ENCODE measurements at regions not wholly inside any gene's neighbourhood (a gene's known extent, or its start where the extent isn't known, plus 50 kb on each side); places are given as distances from the start of the nearest gene placed in this dataset.
"Not testable (repeated sequence)": the region's sequence is repeated elsewhere in the genome, so short reads cannot be mapped to it uniquely, and the experiment has no call there.

DNA sequence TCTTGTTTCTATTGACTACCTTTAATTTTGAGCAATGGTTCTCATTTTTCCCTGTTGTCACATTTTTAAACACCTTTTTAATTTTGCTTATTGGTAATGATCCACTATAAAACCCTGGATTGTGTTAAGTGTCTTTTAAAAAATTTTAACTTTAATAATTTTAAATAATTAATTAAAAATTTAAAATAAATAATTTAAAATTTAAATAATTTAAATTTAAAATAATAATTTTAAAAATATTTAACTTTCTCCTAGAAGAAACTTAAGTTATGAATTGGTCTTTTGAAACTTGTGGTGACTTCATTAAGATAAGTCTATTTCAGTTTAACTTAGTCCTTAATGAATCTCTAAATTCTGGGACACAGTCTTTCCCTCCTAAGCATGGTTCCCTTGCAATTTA is 566.3 kb upstream of the GALNTL6 start:
- DNase-seq (ENCODE audit: low read depth), result no peak
- H3K36me3 ChIP-seq (ENCODE audit: control insufficient read depth, insufficient read depth, low read length, severe bottlenecking), result no peaks in the 10 kb centered on the region
- no peaks in the 10 kb centered on the region for H3K27me3 ChIP-seq (replicated peaks; ENCODE audit: control insufficient read depth, insufficient read depth, low read length)
- peaks cover 3% of the 10 kb centered on the region for H3K9me3 ChIP-seq (ENCODE audit: control insufficient read depth, low read length)
- no peaks in the 10 kb centered on the region for H3K4me1 ChIP-seq (ENCODE audit: control insufficient read depth, insufficient read depth, low read length)
- no peak overlapping the region for H3K9ac ChIP-seq (ENCODE audit: low read length)
- no peak overlapping the region for H3K4me3 ChIP-seq (ENCODE audit: low read length)

DNA sequence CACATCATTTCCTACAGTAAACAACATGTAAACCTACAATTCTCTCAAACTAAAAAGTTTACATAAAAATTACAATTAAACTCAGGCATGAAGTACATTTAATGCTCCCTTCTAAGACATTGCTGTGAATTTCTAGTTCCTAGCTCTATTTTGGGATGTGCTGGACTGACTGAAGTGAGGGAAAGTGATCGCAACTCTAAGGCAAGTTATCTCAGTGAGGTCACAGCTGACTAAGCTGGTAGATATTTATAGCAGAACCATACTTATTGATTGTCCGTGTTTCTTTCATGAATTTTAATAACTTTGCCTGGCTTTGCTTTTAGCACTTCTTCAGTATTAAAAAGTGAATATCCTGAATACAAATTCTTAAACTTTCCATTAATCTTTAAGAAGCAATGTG is 570.4 kb upstream of the GALNTL6 start:
- H3K4me1 ChIP-seq (ENCODE audit: control insufficient read depth, insufficient read depth, low read length), result no peaks in the 10 kb centered on the region
- no peaks in the 10 kb centered on the region for H3K36me3 ChIP-seq (ENCODE audit: control insufficient read depth, insufficient read depth, low read length, severe bottlenecking)
- no peaks in the 10 kb centered on the region for H3K9me3 ChIP-seq (ENCODE audit: control insufficient read depth, low read length)
- no peak overlapping the region for H3K9ac ChIP-seq (ENCODE audit: low read length)
- H3K4me3 ChIP-seq (ENCODE audit: low read length), result no peak overlapping the region
- H3K27me3 ChIP-seq (replicated peaks; ENCODE audit: control insufficient read depth, insufficient read depth, low read length), result no peaks in the 10 kb centered on the region
- no peak for DNase-seq (ENCODE audit: low read depth)

DNA sequence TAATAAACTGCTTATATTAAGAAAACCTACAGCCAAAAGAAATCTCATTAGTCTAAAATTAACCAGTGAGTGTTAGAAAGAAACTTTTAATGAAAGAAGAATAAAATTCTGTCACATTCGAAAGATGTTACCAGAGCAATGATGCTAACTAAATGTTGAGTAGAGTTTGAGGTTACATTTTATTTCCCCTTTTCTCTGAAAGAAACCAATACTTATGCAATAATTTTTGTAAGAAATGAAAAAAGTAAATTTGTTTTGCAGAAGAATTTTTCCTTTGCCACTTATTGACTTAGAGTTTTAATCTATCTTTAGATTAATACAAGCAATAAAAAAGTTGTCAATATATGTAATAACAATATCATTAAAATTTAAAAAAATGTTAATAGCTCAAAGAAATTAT is 574.0 kb upstream of the GALNTL6 start:
- no peaks in the 10 kb centered on the region for H3K4me1 ChIP-seq (ENCODE audit: control insufficient read depth, insufficient read depth, low read length)
- no peaks in the 10 kb centered on the region for H3K27me3 ChIP-seq (replicated peaks; ENCODE audit: control insufficient read depth, insufficient read depth, low read length)
- no peaks in the 10 kb centered on the region for H3K36me3 ChIP-seq (ENCODE audit: control insufficient read depth, insufficient read depth, low read length, severe bottlenecking)
- no peak for DNase-seq (ENCODE audit: low read depth)
- no peak overlapping the region for H3K9ac ChIP-seq (ENCODE audit: low read length)
- H3K4me3 ChIP-seq (ENCODE audit: low read length), result no peak overlapping the region
- no peaks in the 10 kb centered on the region for H3K9me3 ChIP-seq (ENCODE audit: control insufficient read depth, low read length)

DNA sequence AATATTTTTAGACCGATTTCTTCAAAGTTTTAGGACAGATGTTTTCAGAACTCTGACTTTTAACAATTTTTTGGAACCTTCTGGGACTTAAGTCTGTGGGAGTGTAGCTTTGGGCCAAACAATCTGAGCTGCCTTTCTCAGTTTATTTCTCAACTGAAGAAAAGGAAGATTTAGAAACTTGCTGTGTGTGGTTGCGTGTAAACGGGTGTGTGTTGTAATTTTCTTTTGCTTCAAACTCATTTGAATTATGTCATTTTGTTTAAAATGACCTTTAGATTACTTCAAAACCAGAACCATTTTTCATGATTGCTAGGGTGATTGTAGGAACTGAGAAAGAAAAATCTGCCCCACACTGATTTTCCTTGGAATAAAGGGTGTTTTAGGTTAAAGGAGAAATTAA is 577.7 kb upstream of the GALNTL6 start:
- Histone ChIP-seq H3K4me3 (ENCODE audit: low read length) (no peak overlapping the region), H3K9ac (ENCODE audit: low read length) (no peak overlapping the region), H3K27me3 (replicated peaks; ENCODE audit: control insufficient read depth, insufficient read depth, low read length) (no peaks in the 10 kb centered on the region), H3K36me3 (ENCODE audit: control insufficient read depth, insufficient read depth, low read length, severe bottlenecking) (no peaks in the 10 kb centered on the region), H3K9me3 (ENCODE audit: control insufficient read depth, low read length) (no peaks in the 10 kb centered on the region), H3K4me1 (ENCODE audit: control insufficient read depth, insufficient read depth, low read length) (no peaks in the 10 kb centered on the region)
- DNase-seq (ENCODE audit: low read depth), result no peak

DNA sequence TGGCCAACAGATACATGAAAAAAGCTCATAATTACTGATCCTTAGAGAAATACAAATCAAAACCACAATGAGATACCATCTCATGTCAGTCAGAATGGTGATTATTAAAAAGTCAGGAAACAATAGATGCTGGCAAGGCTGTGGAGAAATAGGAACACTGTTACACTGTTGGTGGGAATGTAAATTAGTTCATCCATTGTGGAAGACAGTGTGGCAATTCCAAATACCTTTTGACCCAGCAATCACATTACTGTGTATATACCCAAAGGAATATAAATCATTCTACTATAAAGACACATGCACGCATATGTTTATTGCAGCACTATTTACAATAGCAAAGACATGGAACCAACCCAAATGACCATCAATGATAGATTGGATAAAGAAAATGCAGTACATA is 583.9 kb upstream of the GALNTL6 start:
- not testable (repeated sequence) for H3K27me3 ChIP-seq (replicated peaks; ENCODE audit: control insufficient read depth, insufficient read depth, low read length); H3K9me3 ChIP-seq (ENCODE audit: control insufficient read depth, low read length); H3K4me1 ChIP-seq (ENCODE audit: control insufficient read depth, insufficient read depth, low read length); H3K9ac ChIP-seq (ENCODE audit: low read length); H3K4me3 ChIP-seq (ENCODE audit: low read length); H3K36me3 ChIP-seq (ENCODE audit: control insufficient read depth, insufficient read depth, low read length, severe bottlenecking); DNase-seq (ENCODE audit: low read depth)

DNA sequence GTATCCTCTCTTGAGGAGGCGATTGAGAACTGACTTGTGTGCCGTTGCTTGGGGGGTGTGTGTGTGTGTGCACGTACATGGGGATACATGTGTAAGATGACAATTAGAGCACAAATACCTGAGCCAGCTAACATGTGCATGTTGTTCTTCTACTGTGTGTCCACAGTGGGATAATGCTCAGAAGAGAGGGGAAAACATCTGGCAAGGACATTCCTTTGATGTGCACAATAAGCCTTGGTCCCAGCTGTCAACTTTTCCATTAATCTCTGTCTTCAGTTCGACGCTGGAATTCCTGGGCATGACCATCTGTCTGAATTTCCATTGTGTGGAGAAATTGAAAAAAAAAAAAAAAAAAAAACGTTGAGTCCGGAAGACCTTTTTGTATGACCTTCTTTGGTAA is 592.0 kb upstream of the GALNTL6 start:
- no peak for DNase-seq (ENCODE audit: low read depth)
- no peak overlapping the region for H3K4me3 ChIP-seq (ENCODE audit: low read length)

DNA sequence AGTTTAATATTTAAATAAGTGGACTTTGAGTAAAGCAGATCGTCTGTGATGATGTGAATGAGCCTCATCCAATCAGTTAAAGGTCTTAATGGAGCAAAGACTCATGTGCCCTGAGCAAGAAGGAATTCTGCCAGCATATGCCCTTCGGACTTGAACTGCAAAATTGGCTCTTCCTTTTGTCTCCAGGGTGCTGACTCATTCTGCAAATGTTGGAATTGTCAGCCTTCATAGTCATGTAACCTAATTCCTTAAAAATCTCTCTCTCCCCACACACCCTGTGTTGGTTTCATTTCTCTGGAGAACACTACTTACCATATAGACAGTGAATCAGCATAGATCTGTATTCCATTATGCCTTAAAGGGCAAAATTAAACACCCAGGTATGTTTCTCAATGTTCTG is 609.8 kb upstream of the GALNTL6 start:
- Histone ChIP-seq H3K9me3 (ENCODE audit: control insufficient read depth, low read length) (no peaks in the 10 kb centered on the region), H3K27me3 (replicated peaks; ENCODE audit: control insufficient read depth, insufficient read depth, low read length) (no peaks in the 10 kb centered on the region), H3K9ac (ENCODE audit: low read length) (no peak overlapping the region), H3K4me1 (ENCODE audit: control insufficient read depth, insufficient read depth, low read length) (no peaks in the 10 kb centered on the region), H3K36me3 (ENCODE audit: control insufficient read depth, insufficient read depth, low read length, severe bottlenecking) (no peaks in the 10 kb centered on the region), H3K4me3 (ENCODE audit: low read length) (no peak overlapping the region)
- DNase-seq (ENCODE audit: low read depth), result peak; percentile 92

More for the DNA sequence above, 592.0 kb upstream of the GALNTL6 start:
- Histone ChIP-seq H3K4me1 (ENCODE audit: control insufficient read depth, insufficient read depth, low read length) (no peaks in the 10 kb centered on the region), H3K9me3 (ENCODE audit: control insufficient read depth, low read length) (no peaks in the 10 kb centered on the region), H3K36me3 (ENCODE audit: control insufficient read depth, insufficient read depth, low read length, severe bottlenecking) (no peaks in the 10 kb centered on the region), H3K9ac (ENCODE audit: low read length) (no peak overlapping the region), H3K27me3 (replicated peaks; ENCODE audit: control insufficient read depth, insufficient read depth, low read length) (no peaks in the 10 kb centered on the region)

DNA sequence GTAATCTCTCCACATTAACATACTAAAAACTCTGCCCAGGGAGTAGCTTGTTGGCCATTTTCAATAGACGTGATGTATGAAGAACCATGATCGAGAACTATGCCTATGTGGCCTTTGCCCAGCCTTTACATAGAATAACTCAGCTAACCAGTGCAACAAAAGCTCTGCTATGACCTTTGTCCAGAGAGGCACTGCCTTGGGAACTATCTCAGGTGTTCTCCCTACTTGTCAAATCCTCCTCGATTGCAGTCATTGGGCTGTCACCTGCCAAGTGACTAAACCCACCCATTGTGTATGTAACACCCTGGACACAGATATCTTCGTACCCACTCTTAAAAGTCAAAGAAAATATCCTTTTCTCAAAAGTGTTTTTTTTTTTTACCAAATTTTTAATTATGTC is 610.3 kb upstream of the GALNTL6 start:
- no peaks in the 10 kb centered on the region for H3K9me3 ChIP-seq (ENCODE audit: control insufficient read depth, low read length)
- DNase-seq (ENCODE audit: low read depth), result no peak

DNA sequence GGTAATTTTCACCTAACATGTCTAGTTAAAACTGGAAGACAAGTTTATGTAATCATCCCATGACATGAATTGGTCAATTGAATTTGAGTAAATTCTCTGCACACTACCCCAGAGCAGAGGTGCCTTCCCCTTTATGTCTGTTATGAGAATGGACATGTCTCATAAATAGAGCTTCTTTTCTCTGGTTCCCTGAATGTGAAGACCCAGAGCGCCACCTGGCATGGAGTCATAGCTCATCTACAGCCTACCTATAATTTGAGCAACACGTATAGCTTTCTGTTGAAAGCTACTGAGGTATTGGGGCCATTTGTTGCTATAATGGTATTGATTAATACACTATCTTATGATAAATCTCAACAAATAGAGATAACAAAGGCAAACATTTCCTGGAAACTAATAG is 626.5 kb upstream of the GALNTL6 start:
- Histone ChIP-seq H3K9ac (ENCODE audit: low read length) (no peak overlapping the region), H3K4me1 (ENCODE audit: control insufficient read depth, insufficient read depth, low read length) (no peaks in the 10 kb centered on the region), H3K4me3 (ENCODE audit: low read length) (no peak overlapping the region), H3K27me3 (replicated peaks; ENCODE audit: control insufficient read depth, insufficient read depth, low read length) (no peaks in the 10 kb centered on the region), H3K9me3 (ENCODE audit: control insufficient read depth, low read length) (peaks cover 5% of the 10 kb centered on the region), H3K36me3 (ENCODE audit: control insufficient read depth, insufficient read depth, low read length, severe bottlenecking) (no peaks in the 10 kb centered on the region)
- DNase-seq (ENCODE audit: low read depth), result no peak

More for the DNA sequence above, 610.3 kb upstream of the GALNTL6 start:
- H3K4me1 ChIP-seq (ENCODE audit: control insufficient read depth, insufficient read depth, low read length), result no peaks in the 10 kb centered on the region
- no peak overlapping the region for H3K9ac ChIP-seq (ENCODE audit: low read length)
- H3K36me3 ChIP-seq (ENCODE audit: control insufficient read depth, insufficient read depth, low read length, severe bottlenecking), result no peaks in the 10 kb centered on the region
- no peaks in the 10 kb centered on the region for H3K27me3 ChIP-seq (replicated peaks; ENCODE audit: control insufficient read depth, insufficient read depth, low read length)
- no peak overlapping the region for H3K4me3 ChIP-seq (ENCODE audit: low read length)

DNA sequence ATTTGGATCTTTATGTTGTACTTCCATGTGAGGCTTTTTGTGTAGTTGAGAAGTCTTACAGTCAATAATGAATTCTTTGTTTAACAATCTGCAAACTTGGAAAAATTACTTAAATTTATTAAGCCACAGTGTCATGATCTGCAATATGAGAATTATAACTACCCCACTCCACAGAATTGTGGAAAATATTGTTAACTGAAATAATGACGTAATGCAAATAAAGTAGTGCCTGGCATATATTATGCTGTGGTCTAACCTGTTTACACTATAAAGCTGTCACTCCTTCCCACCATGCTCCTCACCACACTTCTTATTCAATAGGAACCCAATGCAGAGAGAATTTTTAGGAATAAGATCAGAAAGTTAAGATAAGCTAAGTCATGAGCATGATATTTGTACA is 632.1 kb upstream of the GALNTL6 start:
- H3K27me3 ChIP-seq (replicated peaks; ENCODE audit: control insufficient read depth, insufficient read depth, low read length), result no peaks in the 10 kb centered on the region
- H3K4me3 ChIP-seq (ENCODE audit: low read length), result no peak overlapping the region
- H3K36me3 ChIP-seq (ENCODE audit: control insufficient read depth, insufficient read depth, low read length, severe bottlenecking), result no peaks in the 10 kb centered on the region
- DNase-seq (ENCODE audit: low read depth), result no peak
- H3K9ac ChIP-seq (ENCODE audit: low read length), result no peak overlapping the region
- no peaks in the 10 kb centered on the region for H3K4me1 ChIP-seq (ENCODE audit: control insufficient read depth, insufficient read depth, low read length)
- peaks cover 8% of the 10 kb centered on the region for H3K9me3 ChIP-seq (ENCODE audit: control insufficient read depth, low read length)

DNA sequence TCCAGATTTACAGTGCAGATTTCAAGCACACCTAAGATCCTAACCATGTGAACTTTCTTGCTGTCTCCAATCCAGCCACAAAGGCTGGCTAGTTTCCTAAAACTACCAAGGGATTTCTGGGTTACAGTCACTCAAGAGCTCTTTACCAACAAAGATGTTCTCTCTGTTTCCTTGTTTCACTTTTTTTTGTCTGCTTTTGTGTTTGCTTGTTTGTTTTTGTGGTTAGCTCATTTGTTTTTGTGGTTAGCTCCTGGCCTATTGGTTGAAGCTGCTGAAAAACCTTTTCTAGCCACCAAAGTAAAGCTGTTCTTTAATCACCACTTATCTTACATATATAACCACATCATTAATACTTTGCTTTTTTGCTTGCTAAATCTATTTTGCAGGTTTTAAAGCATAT is 642.5 kb upstream of the GALNTL6 start:
- Histone ChIP-seq H3K4me1 (ENCODE audit: control insufficient read depth, insufficient read depth, low read length) (no peaks in the 10 kb centered on the region), H3K9ac (ENCODE audit: low read length) (no peak overlapping the region), H3K9me3 (ENCODE audit: control insufficient read depth, low read length) (peaks cover 11% of the 10 kb centered on the region), H3K4me3 (ENCODE audit: low read length) (no peak overlapping the region), H3K36me3 (ENCODE audit: control insufficient read depth, insufficient read depth, low read length, severe bottlenecking) (no peaks in the 10 kb centered on the region), H3K27me3 (replicated peaks; ENCODE audit: control insufficient read depth, insufficient read depth, low read length) (no peaks in the 10 kb centered on the region)
- no peak for DNase-seq (ENCODE audit: low read depth)

DNA sequence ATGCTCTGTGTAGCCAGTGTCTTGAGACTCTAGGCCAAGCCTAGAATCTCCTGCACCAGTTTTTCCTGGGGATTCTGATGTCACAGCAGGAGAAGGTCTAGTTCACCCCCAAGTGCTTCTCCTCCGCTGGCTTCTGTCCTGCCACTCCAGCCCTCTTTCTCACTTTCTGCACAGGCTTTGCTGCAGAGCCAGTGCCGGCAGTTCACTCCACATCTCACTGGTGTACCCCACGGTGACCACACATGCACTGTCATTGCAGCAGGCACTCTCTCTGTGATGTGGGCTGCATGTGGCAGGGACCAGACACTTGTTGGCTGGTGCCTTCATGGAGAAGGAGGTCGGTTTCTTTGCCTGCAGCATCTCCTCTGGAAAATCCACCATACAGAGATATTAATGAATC is 643.8 kb upstream of the GALNTL6 start:
- no peaks in the 10 kb centered on the region for H3K36me3 ChIP-seq (ENCODE audit: control insufficient read depth, insufficient read depth, low read length, severe bottlenecking)
- no peak for DNase-seq (ENCODE audit: low read depth)
- no peaks in the 10 kb centered on the region for H3K4me1 ChIP-seq (ENCODE audit: control insufficient read depth, insufficient read depth, low read length)
- no peak overlapping the region for H3K9ac ChIP-seq (ENCODE audit: low read length)
- H3K4me3 ChIP-seq (ENCODE audit: low read length), result no peak overlapping the region
- peaks cover 11% of the 10 kb centered on the region for H3K9me3 ChIP-seq (ENCODE audit: control insufficient read depth, low read length)
- no peaks in the 10 kb centered on the region for H3K27me3 ChIP-seq (replicated peaks; ENCODE audit: control insufficient read depth, insufficient read depth, low read length)
